ENCODE measurements at regions not wholly inside any gene's neighbourhood (a gene's known extent, or its start where the extent isn't known, plus 50 kb on each side); places are given as distances from the start of the nearest gene placed in this dataset.

DNA sequence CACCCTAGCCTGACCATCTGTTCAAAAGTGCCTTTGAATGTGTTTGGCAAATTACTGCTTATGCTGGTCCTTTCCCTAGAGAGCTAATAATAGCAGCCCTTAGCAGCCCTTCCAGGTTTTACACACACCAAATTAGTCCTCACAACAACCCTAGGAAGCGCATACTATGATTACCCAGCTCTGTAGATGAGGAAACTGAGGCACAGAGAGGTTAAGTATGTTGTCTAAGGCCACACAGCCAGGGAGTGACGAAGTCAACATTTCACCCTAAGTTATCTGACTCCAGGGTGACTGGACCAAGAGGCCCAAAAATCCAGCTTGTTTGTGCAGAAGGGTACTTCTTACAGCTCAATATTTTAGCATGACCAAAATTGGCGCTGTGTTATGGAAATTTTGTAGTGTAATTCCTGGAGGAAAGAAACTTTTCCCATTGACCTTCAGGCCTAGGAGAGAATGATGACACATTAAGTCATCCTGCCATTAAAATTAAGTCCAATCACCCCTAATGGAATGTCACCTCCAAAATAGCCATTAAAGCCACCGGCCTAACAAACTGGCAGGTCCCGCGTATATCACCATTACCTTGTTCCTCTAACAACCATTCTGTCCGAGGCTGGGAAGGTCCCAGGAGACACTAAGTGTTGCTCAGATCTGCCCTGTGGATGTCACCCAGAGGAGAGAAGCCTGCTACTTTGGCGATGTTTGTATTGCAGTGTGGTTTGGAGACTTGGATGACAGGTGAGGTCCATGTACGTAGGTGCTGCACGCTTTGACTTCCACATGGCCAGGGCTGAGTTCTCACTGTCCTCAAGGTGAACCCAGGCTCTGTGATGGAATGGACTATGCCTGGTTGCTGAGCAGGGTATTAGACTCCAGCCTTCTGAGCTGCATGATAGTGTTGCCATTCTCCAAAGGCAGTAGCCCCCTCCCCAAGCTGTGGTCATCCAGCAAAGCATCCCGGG, 258.3 kb downstream of the TOMM20 start:
- 93 to 95% methylated on average over 11 of the region's 11 CpGs for WGBS, 2 donors
- Histone ChIP-seq H3K36me3 (no peaks in the 10 kb centered on the region), H3K9me3 (no peaks in the 10 kb centered on the region), H3K4me1 (peaks cover 0 to 21% (median 15%) of the 10 kb centered on the region in 4 donors), H3K4me3 (no peak overlapping the region), H3K27ac (no peak overlapping the region), H3K27me3 (no peaks in the 10 kb centered on the region)
- no peak for TF ChIP-seq POLR2A (IDR thresholded peaks at IDR 0.05)
- TF ChIP-seq EP300 (IDR thresholded peaks at IDR 0.05) = no peak
- TF ChIP-seq, protein P1, sequence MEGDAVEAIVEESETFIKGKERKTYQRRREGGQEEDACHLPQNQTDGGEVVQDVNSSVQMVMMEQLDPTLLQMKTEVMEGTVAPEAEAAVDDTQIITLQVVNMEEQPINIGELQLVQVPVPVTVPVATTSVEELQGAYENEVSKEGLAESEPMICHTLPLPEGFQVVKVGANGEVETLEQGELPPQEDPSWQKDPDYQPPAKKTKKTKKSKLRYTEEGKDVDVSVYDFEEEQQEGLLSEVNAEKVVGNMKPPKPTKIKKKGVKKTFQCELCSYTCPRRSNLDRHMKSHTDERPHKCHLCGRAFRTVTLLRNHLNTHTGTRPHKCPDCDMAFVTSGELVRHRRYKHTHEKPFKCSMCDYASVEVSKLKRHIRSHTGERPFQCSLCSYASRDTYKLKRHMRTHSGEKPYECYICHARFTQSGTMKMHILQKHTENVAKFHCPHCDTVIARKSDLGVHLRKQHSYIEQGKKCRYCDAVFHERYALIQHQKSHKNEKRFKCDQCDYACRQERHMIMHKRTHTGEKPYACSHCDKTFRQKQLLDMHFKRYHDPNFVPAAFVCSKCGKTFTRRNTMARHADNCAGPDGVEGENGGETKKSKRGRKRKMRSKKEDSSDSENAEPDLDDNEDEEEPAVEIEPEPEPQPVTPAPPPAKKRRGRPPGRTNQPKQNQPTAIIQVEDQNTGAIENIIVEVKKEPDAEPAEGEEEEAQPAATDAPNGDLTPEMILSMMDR (IDR thresholded peaks at IDR 0.05) = no peak
- TF ChIP-seq POLR2AphosphoS5 (IDR thresholded peaks at IDR 0.05) = no peak
- no peak for DNase-seq
- intact Hi-C loops (cut with DNase I) = no loop called here

GRCh38 chr1:234869182-234870019, 259.2 kb downstream of the TOMM20 start:
- intact Hi-C loops (cut with DNase I) = no loop called here
- peaks cover 0 to 21% (median 15%) of the 10 kb centered on the region in 4 donors for H3K4me1 ChIP-seq
- H3K9me3 ChIP-seq = no peaks in the 10 kb centered on the region
- WGBS, 2 donors = 86 to 91% methylated on average over 16 of the region's 16 CpGs
- DNase-seq = no peak
- TF ChIP-seq POLR2A (IDR thresholded peaks at IDR 0.05) (no peak), POLR2AphosphoS5 (IDR thresholded peaks at IDR 0.05) (no peak), EP300 (IDR thresholded peaks at IDR 0.05) (no peak)
- TF ChIP-seq, protein P1 (IDR thresholded peaks at IDR 0.05) = no peak
- H3K27ac ChIP-seq = no peak overlapping the region
- no peaks in the 10 kb centered on the region for H3K27me3 ChIP-seq
- H3K4me3 ChIP-seq = no peak overlapping the region
- H3K36me3 ChIP-seq = no peaks in the 10 kb centered on the region

- no peak for TF ChIP-seq EP300 (IDR thresholded peaks at IDR 0.05)
- TF ChIP-seq, protein P1 (IDR thresholded peaks at IDR 0.05) = no peak
- no peak for TF ChIP-seq POLR2A (IDR thresholded peaks at IDR 0.05)
- TF ChIP-seq POLR2AphosphoS5 (IDR thresholded peaks at IDR 0.05) = no peak
- Histone ChIP-seq H3K4me1 (peaks cover 0 to 25% (median 20%) of the 10 kb centered on the region in 4 donors), H3K4me3 (no peak overlapping the region), H3K36me3 (no peaks in the 10 kb centered on the region), H3K27me3 (no peaks in the 10 kb centered on the region), H3K27ac (peak overlapping the region in 2 of 4 donors; percentile 63 to 76), H3K9me3 (no peaks in the 10 kb centered on the region)
- WGBS, 2 donors = 95 to 96% methylated on average over 6 of the region's 6 CpGs
- no peak for DNase-seq
- intact Hi-C loops (cut with DNase I) = no loop called here
These were observed 258.5 kb upstream of the IRF2BP2 start for GRCh38 chr1:234868296-234869147.
